Prostate gland (tissue), 2 donors: ENCODE measurements at regions not wholly inside any gene's neighbourhood (a gene's known extent, or its start where the extent isn't known, plus 50 kb on each side); places are given as distances from the start of the nearest gene placed in this dataset.

Experiments used
- DNase-seq: peaks from one replicate; pipeline ENCODE4 v3.0.0-alpha.2; 2019; ENCODE audit warnings: low spot score
- H3K27ac ChIP-seq, 2 donors: fragments of 200-600 bp; sonication (generic); 2 replicates each; pipeline ENCODE4 v1.5.1; 2017 to 2019
- H3K27me3 ChIP-seq: fragments of 200-600 bp; sonication (generic); replicated peaks from 2 replicates; pipeline ENCODE4 v1.5.1; 2019; ENCODE audit not compliant: insufficient read depth
- H3K36me3 ChIP-seq, 2 donors: fragments of 200-600 bp; sonication (generic); 1 replicate in 1 of 2; 2 replicates in 1 of 2; pipeline versions ENCODE4 v1.5.1 to v1.8.1; 2017 to 2019
- H3K4me1 ChIP-seq: fragments of 200-600 bp; sonication (generic); replicated peaks from 2 replicates; pipeline ENCODE4 v1.5.1; 2019
- H3K4me3 ChIP-seq, 2 donors: fragments of 200-600 bp; sonication (generic); 2 replicates each; pipeline ENCODE4 v1.5.1; 2017 to 2019
- H3K9me3 ChIP-seq: fragments of 200-600 bp; sonication (generic); 2 replicates; pipeline ENCODE4 v1.5.1; 2017
- CTCF ChIP-seq, 4 experiments: fragments of 200-600 bp in 2 of 4; fragments of 450-650 bp in 2 of 4; sonication (generic) in 2 of 4; IDR thresholded peaks; 1 replicate in 3 of 4; 2 replicates in 1 of 4; pipeline ENCODE4 v1.5.1; 2016 to 2019; ENCODE audit warnings: antibody characterized with exemption in 4 of 4, mild to moderate bottlenecking in 2 of 4, moderate library complexity in 2 of 4
- POLR2A ChIP-seq: fragments of 450-650 bp; IDR thresholded peaks from one replicate; pipeline ENCODE4 v1.6.1; 2016; ENCODE audit warnings: antibody characterized with exemption, mild to moderate bottlenecking
- POLR2AphosphoS5 ChIP-seq: sonication (generic); formaldehyde crosslinking; IDR thresholded peaks from one replicate; pipeline ENCODE4 v1.6.1; 2017; ENCODE audit warnings: antibody characterized with exemption
- WGBS: methylation state at CpG from one replicate; pipeline ENCODE4 v1.1.5; 2018; 5-methylcytosine and 5-hydroxymethylcytosine counted together
- intact Hi-C: fragments of 100-400 bp; cut with DNase I; formaldehyde crosslinking; loops from one replicate; pipeline ENCODE4 v1.14.2; 2022

DNA sequence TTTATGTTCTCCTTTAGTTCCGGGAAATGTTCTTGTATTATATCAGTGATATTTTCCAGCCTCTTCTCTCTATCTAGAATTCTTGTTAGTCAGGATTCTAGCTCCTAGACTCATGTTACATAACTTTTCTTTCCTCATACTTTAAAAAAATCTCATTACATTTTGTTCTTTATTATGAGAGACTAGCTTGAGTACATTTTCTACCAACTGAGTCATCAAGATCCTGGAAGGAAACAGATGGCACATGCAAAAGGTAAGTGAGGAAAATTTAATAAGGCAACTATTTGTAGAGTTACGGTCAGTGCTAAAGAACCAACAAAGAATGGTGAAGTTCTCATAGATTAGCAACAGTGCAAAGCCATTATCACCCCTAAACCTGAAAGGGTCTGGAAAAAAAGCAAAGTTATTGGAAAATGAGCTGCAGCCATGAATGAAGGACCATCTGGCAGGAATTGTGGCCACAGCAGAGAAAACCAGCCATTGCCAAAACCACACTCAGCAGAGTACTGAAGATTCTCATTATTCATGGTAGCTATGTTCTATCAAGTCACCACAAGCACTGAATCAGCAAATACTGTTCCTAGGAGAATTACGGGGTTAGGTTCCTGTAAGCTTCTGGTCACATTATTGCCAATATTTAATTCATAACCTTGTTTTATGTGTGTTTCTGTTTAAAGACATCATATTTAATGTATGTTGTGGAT, 98.3 kb upstream of the C7orf33 start:
- H3K9me3 ChIP-seq, result no peaks in the 10 kb centered on the region
- no peaks in the 10 kb centered on the region for H3K4me1 ChIP-seq
- DNase-seq, result no peak
- no peak overlapping the region for H3K4me3 ChIP-seq
- peak; percentile 36 for TF ChIP-seq POLR2AphosphoS5
- no peak for TF ChIP-seq CTCF (IDR thresholded peaks at IDR 0.05)
- no peak for TF ChIP-seq POLR2A
- WGBS, result 88% methylated on average over 3 of the region's 3 CpGs
- no peaks in the 10 kb centered on the region for H3K36me3 ChIP-seq
- no peaks in the 10 kb centered on the region for H3K27me3 ChIP-seq
- no peak overlapping the region for H3K27ac ChIP-seq
- intact Hi-C loops, result no loop called here

- Histone ChIP-seq H3K4me1 (no peaks in the 10 kb centered on the region), H3K4me3 (no peak overlapping the region), H3K36me3 (no peaks in the 10 kb centered on the region), H3K9me3 (no peaks in the 10 kb centered on the region), H3K27me3 (no peaks in the 10 kb centered on the region), H3K27ac (no peak overlapping the region)
- no peak for DNase-seq
- intact Hi-C loops, result no loop called here
- WGBS, result 86% methylated on average over 4 of the region's 4 CpGs
- TF ChIP-seq POLR2AphosphoS5, result no peak
These were observed 95.0 kb upstream of the C7orf33 start for GRCh38 chr7:148495605-148496004.

DNA sequence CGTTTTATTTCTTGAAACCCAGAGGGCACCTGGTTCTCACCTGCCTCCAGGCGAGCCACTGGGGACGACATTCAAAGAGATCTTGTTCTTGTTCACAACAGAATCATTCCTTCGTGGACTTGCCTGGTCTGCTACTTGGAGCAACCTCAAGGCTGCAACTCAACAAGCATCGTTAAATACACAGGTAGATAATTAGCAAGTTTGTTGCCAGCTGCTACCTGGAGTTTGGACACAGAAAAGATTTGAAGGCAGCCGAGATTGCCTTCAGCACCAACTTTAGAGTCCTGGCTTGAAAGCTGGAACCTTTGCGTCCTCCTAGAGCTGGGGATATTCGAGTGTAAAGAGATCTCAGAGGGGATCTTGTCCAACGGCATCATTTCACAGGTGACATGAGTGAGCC, 89.6 kb upstream of the C7orf33 start:
- Histone ChIP-seq H3K9me3 (no peaks in the 10 kb centered on the region), H3K4me3 (no peak overlapping the region), H3K36me3 (no peaks in the 10 kb centered on the region), H3K27ac (no peak overlapping the region), H3K27me3 (no peaks in the 10 kb centered on the region), H3K4me1 (no peaks in the 10 kb centered on the region)
- intact Hi-C loops, result loop anchor here (5.0 kb wide), 1 partner anchor 461 kb away; no protein-coding TSS in a partner anchor
- no peak for DNase-seq
- WGBS, result 32% methylated on average over 9 of the region's 9 CpGs
- TF ChIP-seq CTCF (IDR thresholded peaks at IDR 0.05), result no peak
- no peak for TF ChIP-seq POLR2AphosphoS5
- no peak for TF ChIP-seq POLR2A

GRCh38 chr7:148503900-148504487, 86.6 kb upstream of the C7orf33 start:
- no peaks in the 10 kb centered on the region for H3K27me3 ChIP-seq
- 31% methylated on average over 3 of the region's 3 CpGs for WGBS
- intact Hi-C loops, result loop anchor here (5.0 kb wide), 1 partner anchor 458 kb away; no protein-coding TSS in a partner anchor

More at GRCh38 chr7:148503900-148504487, 86.6 kb upstream of the C7orf33 start:
- DNase-seq, result no peak
- no peak overlapping the region for H3K4me3 ChIP-seq
- no peaks in the 10 kb centered on the region for H3K9me3 ChIP-seq
- H3K4me1 ChIP-seq, result no peaks in the 10 kb centered on the region
- H3K36me3 ChIP-seq, result no peaks in the 10 kb centered on the region
- TF ChIP-seq POLR2AphosphoS5 (no peak), CTCF (IDR thresholded peaks at IDR 0.05) (peak; percentile 26 to 73 (median 68)), POLR2A (no peak)
- H3K27ac ChIP-seq, result no peak overlapping the region
